CD14-positive monocyte (primary cell): ENCODE measurements at regions not wholly inside any gene's neighbourhood (a gene's known extent, or its start where the extent isn't known, plus 50 kb on each side); places are given as distances from the start of the nearest gene placed in this dataset.

Experiments
- DNase-seq, 3 donors: peaks; one replicate each; pipeline ENCODE4 v3.0.0-alpha.2; 2011 to 2022
- H2AFZ ChIP-seq: 2 replicates; pipeline ENCODE4 v1.6.0; 2012; ENCODE audit warnings: mild to moderate bottlenecking, low read depth, low read length, inconsistent platforms; ENCODE audit not compliant: insufficient read depth, poor library complexity, severe bottlenecking
- H3K27ac ChIP-seq, 2 donors: 1 replicate in 1 of 2; 2 replicates in 1 of 2; pipeline ENCODE4 v1.5.1; 2012 to 2013; ENCODE audit warnings: low read length in 2 of 2, control low read depth in 1 of 2, inconsistent platforms in 1 of 2, low read depth in 1 of 2, mild to moderate bottlenecking in 1 of 2
- H3K27me3 ChIP-seq, 2 donors: one replicate each; pipeline versions ENCODE4 v1.6.0 to v1.6.1; 2011 to 2013; ENCODE audit warnings: low read length in 2 of 2; ENCODE audit not compliant: control insufficient read depth in 2 of 2, insufficient read depth in 2 of 2
- H3K36me3 ChIP-seq, 2 donors: replicated peaks in 1 of 2; 1 replicate in 1 of 2; 2 replicates in 1 of 2; pipeline versions ENCODE4 v1.5.1 to v1.6.1; 2012 to 2013; ENCODE audit warnings: low read length in 2 of 2, control low read depth in 1 of 2, inconsistent platforms in 1 of 2, mild to moderate bottlenecking in 1 of 2; ENCODE audit not compliant: insufficient read depth in 2 of 2, control insufficient read depth in 1 of 2
- H3K4me1 ChIP-seq, 2 donors: 1 replicate in 1 of 2; 2 replicates in 1 of 2; pipeline versions ENCODE4 v1.5.1 to v1.6.1; 2012 to 2013; ENCODE audit warnings: low read length in 2 of 2, control low read depth in 1 of 2, inconsistent platforms in 1 of 2, mild to moderate bottlenecking in 1 of 2, moderate library complexity in 1 of 2; ENCODE audit not compliant: insufficient read depth in 2 of 2, control insufficient read depth in 1 of 2
- H3K4me2 ChIP-seq: replicated peaks from 2 replicates; pipeline ENCODE3; 2012; ENCODE audit warnings: low read length, moderate library complexity, mild to moderate bottlenecking; ENCODE audit not compliant: poor library complexity, severe bottlenecking; ENCODE audit errors: extremely low read depth
- H3K4me3 ChIP-seq, 3 experiments: fragments of 200-600 bp in 1 of 3; sonication (generic) in 1 of 3; replicated peaks in 1 of 3; 1 replicate in 2 of 3; 2 replicates in 1 of 3; pipeline ENCODE4 v1.5.1; 2011 to 2013; ENCODE audit warnings: low read length in 3 of 3, mild to moderate bottlenecking in 3 of 3, control low read depth in 2 of 3, low read depth in 2 of 3, inconsistent platforms in 1 of 3, moderate library complexity in 1 of 3
- H3K79me2 ChIP-seq: 2 replicates; pipeline ENCODE4 v1.6.0; 2012; ENCODE audit warnings: mild to moderate bottlenecking, control low read depth, inconsistent platforms, low read length, moderate library complexity; ENCODE audit not compliant: insufficient read depth
- H3K9ac ChIP-seq: 2 replicates; pipeline ENCODE4 v1.6.0; 2017; ENCODE audit warnings: low read length, mild to moderate bottlenecking; ENCODE audit not compliant: insufficient read depth, poor library complexity, severe bottlenecking
- H3K9me3 ChIP-seq, 2 donors: replicated peaks in 1 of 2; 1 replicate in 1 of 2; 2 replicates in 1 of 2; pipeline versions ENCODE4 v1.5.1 to v1.6.1; 2012 to 2013; ENCODE audit warnings: low read length in 2 of 2, control low read depth in 1 of 2; ENCODE audit not compliant: control insufficient read depth in 1 of 2, insufficient read depth in 1 of 2
- H4K20me1 ChIP-seq: 2 replicates; pipeline ENCODE4 v1.6.0; 2012; ENCODE audit warnings: mild to moderate bottlenecking, low read length, control low read depth, moderate library complexity; ENCODE audit not compliant: insufficient read depth
- H3K27ac Mint-ChIP-seq, 7 donors: one replicate each; pipeline ENCODE4 v1.8.0; 2020; ENCODE audit warnings: mild to moderate bottlenecking in 7 of 7, mixed read lengths in 7 of 7, moderate library complexity in 6 of 7, inconsistent platforms in 2 of 7
- H3K27me3 Mint-ChIP-seq, 3 donors: one replicate each; pipeline ENCODE4 v1.8.0; 2021 to 2022; ENCODE audit warnings: low read depth in 3 of 3, mild to moderate bottlenecking in 3 of 3, mixed read lengths in 3 of 3, moderate library complexity in 3 of 3, inconsistent platforms in 1 of 3
- H3K36me3 Mint-ChIP-seq, 2 donors: one replicate each; pipeline ENCODE4 v1.8.0; 2020; ENCODE audit warnings: mixed read lengths in 2 of 2, inconsistent platforms in 1 of 2, mild to moderate bottlenecking in 1 of 2
- H3K4me1 Mint-ChIP-seq: one replicate; pipeline ENCODE4 v1.8.0; 2020; ENCODE audit warnings: mild to moderate bottlenecking, mixed read lengths
- H3K4me3 Mint-ChIP-seq, 2 donors: one replicate each; pipeline ENCODE4 v1.8.0; 2020; ENCODE audit warnings: mild to moderate bottlenecking in 2 of 2, mixed read lengths in 2 of 2, moderate library complexity in 1 of 2
- H3K9me3 Mint-ChIP-seq, 7 donors: one replicate each; pipeline ENCODE4 v1.8.0; 2020 to 2022; ENCODE audit warnings: mixed read lengths in 7 of 7, mild to moderate bottlenecking in 6 of 7, moderate library complexity in 6 of 7, inconsistent platforms in 2 of 7
- whole genome bisulfite sequencing: methylation state at CpG from one replicate; pipeline ENCODE4 v1.1.5; 2013; ENCODE audit warnings: missing lambda C conversion rate; ENCODE audit not compliant: insufficient coverage; 5-methylcytosine and 5-hydroxymethylcytosine counted together
- intact Hi-C, 2 donors: fragments of 100-400 bp; cut with micrococcal nuclease; formaldehyde crosslinking; loops; one replicate each; pipeline versions ENCODE4 v1.15.0 to v1.15.1; 2023
- TF ChIP-seq, protein P1 (sequence below): fragments of 200-600 bp; IDR thresholded peaks from one replicate; pipeline ENCODE4 v1.8.0; 2022; ENCODE audit warnings: antibody characterized with exemption, mild to moderate bottlenecking

DNA sequence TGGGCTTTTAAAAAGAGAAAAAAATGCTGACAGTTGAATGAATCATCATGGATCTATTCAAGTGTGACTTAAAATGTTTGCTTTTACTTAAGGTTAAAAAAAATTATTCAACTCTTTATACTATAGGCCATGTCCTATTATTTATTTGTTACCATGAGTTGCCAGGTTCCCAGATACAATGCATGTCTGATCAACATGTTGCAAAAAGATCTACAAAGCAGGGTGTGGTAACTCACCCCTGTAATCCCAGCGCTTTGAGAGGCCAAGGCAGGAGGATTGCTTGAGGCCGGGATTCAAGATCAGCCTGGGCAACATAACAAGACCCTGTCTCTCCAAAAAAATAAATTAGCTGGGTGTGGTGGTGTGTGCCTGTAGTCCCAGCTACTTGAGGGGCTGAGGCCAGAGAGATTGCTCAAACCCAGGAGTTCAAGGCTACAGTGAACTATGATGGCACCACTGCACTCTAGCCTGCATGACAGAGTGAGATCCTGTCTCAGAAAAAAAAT lies 460.8 kb downstream of the BCAT1 start:
- no peaks in the 10 kb centered on the region for H3K36me3 ChIP-seq
- intact Hi-C loops = no loop called here
- no peak overlapping the region for H3K4me2 ChIP-seq
- no peak overlapping the region for H3K4me3 Mint-ChIP-seq
- no CpG with 5 or more reads among the region's 2 CpGs for WGBS
- H3K27ac ChIP-seq = no peak overlapping the region
- H3K27ac Mint-ChIP-seq = no peak overlapping the region
- H3K4me1 ChIP-seq = no peaks in the 10 kb centered on the region
- no peak overlapping the region for H2AFZ ChIP-seq
- TF ChIP-seq, protein P1, sequence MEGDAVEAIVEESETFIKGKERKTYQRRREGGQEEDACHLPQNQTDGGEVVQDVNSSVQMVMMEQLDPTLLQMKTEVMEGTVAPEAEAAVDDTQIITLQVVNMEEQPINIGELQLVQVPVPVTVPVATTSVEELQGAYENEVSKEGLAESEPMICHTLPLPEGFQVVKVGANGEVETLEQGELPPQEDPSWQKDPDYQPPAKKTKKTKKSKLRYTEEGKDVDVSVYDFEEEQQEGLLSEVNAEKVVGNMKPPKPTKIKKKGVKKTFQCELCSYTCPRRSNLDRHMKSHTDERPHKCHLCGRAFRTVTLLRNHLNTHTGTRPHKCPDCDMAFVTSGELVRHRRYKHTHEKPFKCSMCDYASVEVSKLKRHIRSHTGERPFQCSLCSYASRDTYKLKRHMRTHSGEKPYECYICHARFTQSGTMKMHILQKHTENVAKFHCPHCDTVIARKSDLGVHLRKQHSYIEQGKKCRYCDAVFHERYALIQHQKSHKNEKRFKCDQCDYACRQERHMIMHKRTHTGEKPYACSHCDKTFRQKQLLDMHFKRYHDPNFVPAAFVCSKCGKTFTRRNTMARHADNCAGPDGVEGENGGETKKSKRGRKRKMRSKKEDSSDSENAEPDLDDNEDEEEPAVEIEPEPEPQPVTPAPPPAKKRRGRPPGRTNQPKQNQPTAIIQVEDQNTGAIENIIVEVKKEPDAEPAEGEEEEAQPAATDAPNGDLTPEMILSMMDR = no peak
- no peaks in the 10 kb centered on the region for H3K79me2 ChIP-seq
- no peaks in the 10 kb centered on the region for H3K9me3 Mint-ChIP-seq
- no peaks in the 10 kb centered on the region for H4K20me1 ChIP-seq
- no peak overlapping the region for H3K9ac ChIP-seq
- no peak for DNase-seq
- H3K4me1 Mint-ChIP-seq = peaks cover 6% of the 10 kb centered on the region
- no peaks in the 10 kb centered on the region for H3K9me3 ChIP-seq
- H3K27me3 Mint-ChIP-seq = no peaks in the 10 kb centered on the region
- H3K36me3 Mint-ChIP-seq = no peaks in the 10 kb centered on the region
- no peaks in the 10 kb centered on the region for H3K27me3 ChIP-seq
- no peak overlapping the region for H3K4me3 ChIP-seq

DNA sequence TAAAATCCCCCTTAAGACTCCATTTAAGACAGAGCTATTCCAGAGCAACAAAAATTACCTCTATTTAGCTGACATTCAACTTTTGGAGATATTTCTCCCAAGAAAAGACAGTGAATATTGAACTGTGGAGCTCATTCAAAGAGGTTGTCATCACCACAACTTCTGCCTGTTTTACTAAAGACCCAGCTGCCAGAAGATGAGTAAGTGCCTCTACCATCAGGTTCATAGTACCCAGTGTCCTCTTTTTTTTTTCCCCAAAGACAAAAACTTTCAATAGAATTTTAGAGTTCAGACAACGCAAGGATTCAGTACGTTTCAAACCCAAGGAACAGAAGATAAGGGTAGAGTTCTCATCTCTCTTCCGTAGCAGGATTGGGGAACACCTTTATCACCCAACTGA lies 461.3 kb downstream of the BCAT1 start:
- H3K36me3 ChIP-seq = no peaks in the 10 kb centered on the region
- no peaks in the 10 kb centered on the region for H3K9me3 ChIP-seq
- DNase-seq = no peak
- WGBS = no CpG with 5 or more reads among the region's 3 CpGs
- H3K9ac ChIP-seq = no peak overlapping the region
- H3K4me1 Mint-ChIP-seq = peaks cover 6% of the 10 kb centered on the region
- no peak overlapping the region for H3K4me2 ChIP-seq
- H3K36me3 Mint-ChIP-seq = no peaks in the 10 kb centered on the region
- no peaks in the 10 kb centered on the region for H3K27me3 Mint-ChIP-seq
- no peaks in the 10 kb centered on the region for H3K79me2 ChIP-seq
- H4K20me1 ChIP-seq = no peaks in the 10 kb centered on the region
- H2AFZ ChIP-seq = no peak overlapping the region
- H3K4me1 ChIP-seq = no peaks in the 10 kb centered on the region
- H3K27ac Mint-ChIP-seq = no peak overlapping the region
- TF ChIP-seq, protein P1 = no peak
- no peaks in the 10 kb centered on the region for H3K27me3 ChIP-seq
- no peak overlapping the region for H3K27ac ChIP-seq
- intact Hi-C loops = no loop called here
- H3K9me3 Mint-ChIP-seq = no peaks in the 10 kb centered on the region
- no peak overlapping the region for H3K4me3 ChIP-seq
- no peak overlapping the region for H3K4me3 Mint-ChIP-seq
